ENCODE measurements at regions not wholly inside any gene's neighbourhood (a gene's known extent, or its start where the extent isn't known, plus 50 kb on each side); places are given as distances from the start of the nearest gene placed in this dataset.
A peak's percentile ranks its signal among the peaks of the same experiment; 100 is the strongest.

GRCh38 chr11:115587718-115588342, 83.6 kb upstream of the CADM1 start:
- no peak overlapping the region for H3K27ac ChIP-seq (ENCODE audit: extremely low read length, insufficient read depth, low read length)
- intact Hi-C loops (cut with micrococcal nuclease; ENCODE audit: unreplicated experiment) = no loop called here
- in situ Hi-C loops (cut with HindIII; ENCODE audit: extremely low pct_ligation_motif_present, low pct_unique_long_range_greater_than_20kb) = no loop called here
- TF ChIP-seq ETV6 (CRISPR knock-in tag; conservative IDR thresholded peaks at IDR 0.05) = no peak
- TF ChIP-seq ZNF780A (CRISPR knock-in tag; IDR thresholded peaks at IDR 0.05) = peak; percentile 94; the same call in 1 of the 2 replicates
- ATAC-seq (no peak), DNase-seq (ENCODE audit: low spot score) (no peak), FAIRE-seq (no peak)
- H3K4me3 ChIP-seq (replicated peaks in 1 of 3; ENCODE audit: insufficient read depth in 1 of 3, low read depth in 2 of 3, low read length in 3 of 3) = no peak overlapping the region
- peaks cover 16% of the 10 kb centered on the region for H3K9me3 ChIP-seq (ENCODE audit: low read length)
- H3K36me3 ChIP-seq (replicated peaks in 1 of 2; ENCODE audit: control insufficient read depth in 1 of 2, insufficient read depth in 2 of 2, low read length in 2 of 2) = no peaks in the 10 kb centered on the region
- H2AFZ ChIP-seq (ENCODE audit: low read length) = no peak overlapping the region
- ChIA-PET CTCF (ENCODE audit: low intra/inter-chr PET ratio, low total read pairs) (no interaction called here), POLR2A (no interaction called here)
- no peaks in the 10 kb centered on the region for H3K79me2 ChIP-seq (ENCODE audit: insufficient read depth, low read length)
- peaks cover 0 to 7% of the 10 kb centered on the region in 2 experiments; a peak in 3 of 5 replicates for H3K27me3 ChIP-seq (ENCODE audit: control insufficient read depth in 1 of 2, insufficient read depth in 2 of 2, low read length in 2 of 2)
- 31% methylated on average over 3 of the region's 3 CpGs for WGBS (ENCODE audit: low lambda C conversion rate)
- no TSS peak for BruUV-seq (replicated peaks)
- no peak overlapping the region for H3K9ac ChIP-seq (ENCODE audit: insufficient read depth, low read depth, low read length)
- H4K20me1 ChIP-seq (ENCODE audit: insufficient read depth, low read length) = no peaks in the 10 kb centered on the region
- H3K4me2 ChIP-seq (ENCODE audit: low read depth, low read length) = no peak overlapping the region
- no peaks in the 10 kb centered on the region for H3K4me1 ChIP-seq (ENCODE audit: insufficient read depth, low read length)

- Histone ChIP-seq H3K4me1 (ENCODE audit: insufficient read depth, low read length) (peaks cover 11% of the 10 kb centered on the region), H3K9me3 (ENCODE audit: low read length) (peaks cover 16% of the 10 kb centered on the region), H3K27ac (ENCODE audit: extremely low read length, insufficient read depth, low read length) (no peak overlapping the region), H3K4me3 (replicated peaks in 1 of 3; ENCODE audit: insufficient read depth in 1 of 3, low read depth in 2 of 3, low read length in 3 of 3) (no peak overlapping the region), H3K9ac (ENCODE audit: insufficient read depth, low read depth, low read length) (no peak overlapping the region), H3K79me2 (ENCODE audit: insufficient read depth, low read length) (no peaks in the 10 kb centered on the region), H3K4me2 (ENCODE audit: low read depth, low read length) (no peak overlapping the region), H2AFZ (ENCODE audit: low read length) (no peak overlapping the region), H4K20me1 (ENCODE audit: insufficient read depth, low read length) (no peaks in the 10 kb centered on the region), H3K27me3 (ENCODE audit: control insufficient read depth in 1 of 2, insufficient read depth in 2 of 2, low read length in 2 of 2) (peaks cover 0 to 5% of the 10 kb centered on the region in 2 experiments; a peak in 3 of 5 replicates), H3K36me3 (replicated peaks in 1 of 2; ENCODE audit: control insufficient read depth in 1 of 2, insufficient read depth in 2 of 2, low read length in 2 of 2) (no peaks in the 10 kb centered on the region)
- TF ChIP-seq FOXA1 (IDR thresholded peaks at IDR 0.05) = no peak
- TF ChIP-seq FOXA1 (CRISPR knock-in tag; IDR thresholded peaks at IDR 0.05) = no peak
- no TSS peak for BruUV-seq (replicated peaks)
- DNase-seq (ENCODE audit: low spot score) = no peak
- intact Hi-C loops (cut with micrococcal nuclease; ENCODE audit: unreplicated experiment) (no loop called here), in situ Hi-C loops (cut with HindIII; ENCODE audit: extremely low pct_ligation_motif_present, low pct_unique_long_range_greater_than_20kb) (no loop called here)
- WGBS (ENCODE audit: low lambda C conversion rate) = 62% methylated on average over 11 of the region's 11 CpGs
- no peak for FAIRE-seq
- ChIA-PET CTCF (ENCODE audit: low intra/inter-chr PET ratio, low total read pairs) (no interaction called here), POLR2A (no interaction called here)
- no peak for ATAC-seq
Measured at GRCh38 chr11:115585361-115586024, 81.3 kb upstream of the CADM1 start.

Measured in HepG2 (cell line).